SK-N-MC (cell line): ENCODE measurements at regions not wholly inside any gene's neighbourhood (a gene's known extent, or its start where the extent isn't known, plus 50 kb on each side); places are given as distances from the start of the nearest gene placed in this dataset.

ENCODE experiments used
- EZH2 ChIP-seq: fragments of 200-600 bp; sonication (generic); IDR thresholded peaks from one replicate; pipeline ENCODE4 v1.6.1; 2017; ENCODE audit warnings: antibody characterized with exemption
- POLR2AphosphoS5 ChIP-seq: IDR thresholded peaks from 2 replicates; pipeline ENCODE4 v1.6.1; 2012; ENCODE audit warnings: mild to moderate bottlenecking, low read depth, low read length, borderline replicate concordance

- TF ChIP-seq POLR2AphosphoS5 (no peak), EZH2 (no peak)
These were observed 108.5 kb upstream of the PCDH18 start for GRCh38 chr4:137640838-137641158.
